Adrenal gland (tissue), 5 donors: ENCODE measurements at regions not wholly inside any gene's neighbourhood (a gene's known extent, or its start where the extent isn't known, plus 50 kb on each side); places are given as distances from the start of the nearest gene placed in this dataset.

Source experiments
- CTCF ChIP-seq, 6 experiments: fragments of 450-650 bp in 4 of 6; fragments of 200-600 bp in 2 of 6; sonication (generic) in 1 of 6; IDR thresholded peaks; 1 replicate in 5 of 6; 2 replicates in 1 of 6; pipeline versions ENCODE4 v1.5.1 to v1.8.0; 2016 to 2021; ENCODE audit warnings: antibody characterized with exemption in 6 of 6, mild to moderate bottlenecking in 2 of 6, moderate library complexity in 1 of 6
- POLR2A ChIP-seq, 2 donors: fragments of 450-650 bp; IDR thresholded peaks; one replicate each; pipeline ENCODE4 v1.6.1; 2017; ENCODE audit warnings: antibody characterized with exemption in 2 of 2, mild to moderate bottlenecking in 2 of 2, moderate library complexity in 1 of 2
- donor health status: DM: no; HTN: no; CAD: no.

GRCh38 chr7:42726066-42726785, 185.6 kb downstream of the C7orf25 start:
- TF ChIP-seq CTCF (IDR thresholded peaks at IDR 0.05) (no peak), POLR2A (IDR thresholded peaks at IDR 0.05) (no peak)
